ENCODE measurements at regions not wholly inside any gene's neighbourhood (a gene's known extent, or its start where the extent isn't known, plus 50 kb on each side); places are given as distances from the start of the nearest gene placed in this dataset.

GRCh38 chr5:97907646-97908400 is 724.8 kb upstream of the RIOK2 start:
- Mint-ChIP-seq H3K4me3 (no peak overlapping the region), H3K27ac (no peak overlapping the region), H3K27me3 (ENCODE audit: insufficient read depth) (no peaks in the 10 kb centered on the region), H3K9me3 (peaks cover 25% of the 10 kb centered on the region), H3K36me3 (ENCODE audit: low read depth) (peaks cover 23% of the 10 kb centered on the region), H3K4me1 (ENCODE audit: low read depth) (peaks cover 21% of the 10 kb centered on the region)
- DNase-seq = no peak
- TF ChIP-seq CTCF (IDR thresholded peaks at IDR 0.05) = no peak

GRCh38 chr5:97909541-97909940 is 726.5 kb upstream of the RIOK2 start:
- peaks cover 22% of the 10 kb centered on the region for H3K4me1 Mint-ChIP-seq (ENCODE audit: low read depth)
- no peaks in the 10 kb centered on the region for H3K27me3 Mint-ChIP-seq (ENCODE audit: insufficient read depth)
- H3K4me3 Mint-ChIP-seq = no peak overlapping the region
- DNase-seq = no peak
- no peak overlapping the region for H3K27ac Mint-ChIP-seq
- peaks cover 6% of the 10 kb centered on the region; the same call in 1 of the 2 replicates for H3K36me3 Mint-ChIP-seq (ENCODE audit: low read depth)
- peaks cover 8% of the 10 kb centered on the region for H3K9me3 Mint-ChIP-seq
- no peak for TF ChIP-seq CTCF (IDR thresholded peaks at IDR 0.05)

- Mint-ChIP-seq H3K27me3 (ENCODE audit: insufficient read depth) (no peaks in the 10 kb centered on the region), H3K4me3 (no peak overlapping the region), H3K36me3 (ENCODE audit: low read depth) (no peaks in the 10 kb centered on the region), H3K9me3 (no peaks in the 10 kb centered on the region), H3K4me1 (ENCODE audit: low read depth) (peaks cover 18% of the 10 kb centered on the region), H3K27ac (no peak overlapping the region)
- no peak for DNase-seq
- no peak for TF ChIP-seq CTCF (IDR thresholded peaks at IDR 0.05)
Measured at GRCh38 chr5:97914483-97914882, 731.4 kb upstream of the RIOK2 start.

- H3K36me3 Mint-ChIP-seq (ENCODE audit: low read depth) = no peaks in the 10 kb centered on the region
- H3K4me1 Mint-ChIP-seq (ENCODE audit: low read depth) = peaks cover 12% of the 10 kb centered on the region
- H3K4me3 Mint-ChIP-seq = no peak overlapping the region
- no peaks in the 10 kb centered on the region for H3K27me3 Mint-ChIP-seq (ENCODE audit: insufficient read depth)
- no peak for TF ChIP-seq CTCF (IDR thresholded peaks at IDR 0.05)
- no peaks in the 10 kb centered on the region for H3K9me3 Mint-ChIP-seq
- no peak for DNase-seq
- no peak overlapping the region for H3K27ac Mint-ChIP-seq
Measured at GRCh38 chr5:97915106-97915505, 732.1 kb upstream of the RIOK2 start.

- Mint-ChIP-seq H3K27ac (no peak overlapping the region), H3K27me3 (ENCODE audit: insufficient read depth) (no peaks in the 10 kb centered on the region), H3K4me3 (no peak overlapping the region), H3K4me1 (ENCODE audit: low read depth) (no peaks in the 10 kb centered on the region), H3K9me3 (no peaks in the 10 kb centered on the region), H3K36me3 (ENCODE audit: low read depth) (no peaks in the 10 kb centered on the region)
- no peak for TF ChIP-seq CTCF (IDR thresholded peaks at IDR 0.05)
- no peak for DNase-seq
Measured at GRCh38 chr5:97918057-97918456, 735.0 kb upstream of the RIOK2 start.

All from HFFc6 (cell line).